Suprapubic skin (tissue), 4 donors: ENCODE measurements at regions not wholly inside any gene's neighbourhood (a gene's known extent, or its start where the extent isn't known, plus 50 kb on each side); places are given as distances from the start of the nearest gene placed in this dataset.

Experiments used
- DNase-seq, 2 donors: peaks; one replicate each; pipeline ENCODE4 v3.0.0-alpha.2; 2019; ENCODE audit warnings: low spot score in 2 of 2
- H3K27ac ChIP-seq: fragments of 200-600 bp; sonication (generic); one replicate; pipeline ENCODE4 v1.5.1; 2019
- H3K27me3 ChIP-seq: fragments of 200-600 bp; sonication (generic); one replicate; pipeline ENCODE4 v1.5.1; 2019
- H3K36me3 ChIP-seq: fragments of 200-600 bp; sonication (generic); one replicate; pipeline ENCODE4 v1.5.1; 2019
- H3K4me1 ChIP-seq: fragments of 200-600 bp; sonication (generic); one replicate; pipeline ENCODE4 v1.5.1; 2019
- H3K4me3 ChIP-seq: fragments of 200-600 bp; sonication (generic); one replicate; pipeline ENCODE4 v1.5.1; 2019; ENCODE audit warnings: mild to moderate bottlenecking
- H3K9me3 ChIP-seq: fragments of 200-600 bp; sonication (generic); one replicate; pipeline ENCODE4 v1.5.1; 2019
- CTCF ChIP-seq, 2 donors: fragments of 200-600 bp in 1 of 2; fragments of 450-650 bp in 1 of 2; sonication (generic) in 1 of 2; IDR thresholded peaks; one replicate each; pipeline ENCODE4 v1.5.1; 2016 to 2019; ENCODE audit warnings: antibody characterized with exemption in 2 of 2, mild to moderate bottlenecking in 1 of 2, moderate library complexity in 1 of 2
- EP300 ChIP-seq: sonication (generic); formaldehyde crosslinking; IDR thresholded peaks from one replicate; pipeline ENCODE4 v1.6.1; 2017; ENCODE audit warnings: antibody characterized with exemption
- POLR2A ChIP-seq, 2 donors: fragments of 450-650 bp; IDR thresholded peaks; one replicate each; pipeline ENCODE4 v1.6.1; 2017; ENCODE audit warnings: antibody characterized with exemption in 2 of 2, mild to moderate bottlenecking in 2 of 2, moderate library complexity in 2 of 2
- POLR2AphosphoS5 ChIP-seq, 3 donors: sonication (generic); formaldehyde crosslinking; IDR thresholded peaks; one replicate each; pipeline ENCODE4 v1.6.1; 2017; ENCODE audit warnings: antibody characterized with exemption in 3 of 3
- WGBS: methylation state at CpG from one replicate; pipeline ENCODE4 v1.1.5; 2018; 5-methylcytosine and 5-hydroxymethylcytosine counted together

GRCh38 chr3:16102905-16103364 lies 71.5 kb upstream of the GALNT15 start:
- no peak overlapping the region for H3K4me3 ChIP-seq
- H3K27me3 ChIP-seq: no peaks in the 10 kb centered on the region
- no peak for DNase-seq
- H3K4me1 ChIP-seq: peaks cover 9% of the 10 kb centered on the region
- TF ChIP-seq POLR2AphosphoS5 (IDR thresholded peaks at IDR 0.05) (no peak), POLR2A (IDR thresholded peaks at IDR 0.05) (no peak), CTCF (IDR thresholded peaks at IDR 0.05) (no peak), EP300 (no peak)
- H3K9me3 ChIP-seq: no peaks in the 10 kb centered on the region
- no peaks in the 10 kb centered on the region for H3K36me3 ChIP-seq
- H3K27ac ChIP-seq: no peak overlapping the region

GRCh38 chr3:16103472-16103871 lies 71.0 kb upstream of the GALNT15 start:
- DNase-seq: no peak
- Histone ChIP-seq H3K27ac (no peak overlapping the region), H3K4me1 (peaks cover 9% of the 10 kb centered on the region), H3K9me3 (no peaks in the 10 kb centered on the region), H3K4me3 (no peak overlapping the region), H3K27me3 (no peaks in the 10 kb centered on the region), H3K36me3 (no peaks in the 10 kb centered on the region)
- 66% methylated on average over 3 of the region's 3 CpGs for whole genome bisulfite sequencing
- no peak for TF ChIP-seq POLR2A (IDR thresholded peaks at IDR 0.05)
- no peak for TF ChIP-seq CTCF (IDR thresholded peaks at IDR 0.05)
- no peak for TF ChIP-seq EP300
- no peak for TF ChIP-seq POLR2AphosphoS5 (IDR thresholded peaks at IDR 0.05)

- Histone ChIP-seq H3K4me3 (no peak overlapping the region), H3K36me3 (no peaks in the 10 kb centered on the region), H3K4me1 (peaks cover 9% of the 10 kb centered on the region), H3K27ac (no peak overlapping the region), H3K9me3 (no peaks in the 10 kb centered on the region), H3K27me3 (no peaks in the 10 kb centered on the region)
- TF ChIP-seq EP300: no peak
- TF ChIP-seq POLR2A (IDR thresholded peaks at IDR 0.05): no peak
- TF ChIP-seq POLR2AphosphoS5 (IDR thresholded peaks at IDR 0.05): no peak
- no peak for TF ChIP-seq CTCF (IDR thresholded peaks at IDR 0.05)
- WGBS: 84% methylated on average over 2 of the region's 2 CpGs
- no peak for DNase-seq
Observed at GRCh38 chr3:16104156-16104555, 70.3 kb upstream of the GALNT15 start.

- DNase-seq: no peak
- Histone ChIP-seq H3K27me3 (no peaks in the 10 kb centered on the region), H3K9me3 (no peaks in the 10 kb centered on the region), H3K27ac (no peak overlapping the region), H3K4me1 (peaks cover 9% of the 10 kb centered on the region), H3K4me3 (no peak overlapping the region), H3K36me3 (no peaks in the 10 kb centered on the region)
- whole genome bisulfite sequencing: 75% methylated on average over 1 of the region's 1 CpG
- TF ChIP-seq POLR2A (IDR thresholded peaks at IDR 0.05): no peak
- no peak for TF ChIP-seq POLR2AphosphoS5 (IDR thresholded peaks at IDR 0.05)
- TF ChIP-seq EP300: no peak
- no peak for TF ChIP-seq CTCF (IDR thresholded peaks at IDR 0.05)
Observed at GRCh38 chr3:16106050-16106449, 68.4 kb upstream of the GALNT15 start.

- Histone ChIP-seq H3K27ac (no peak overlapping the region), H3K4me1 (no peaks in the 10 kb centered on the region), H3K27me3 (no peaks in the 10 kb centered on the region), H3K36me3 (no peaks in the 10 kb centered on the region), H3K9me3 (no peaks in the 10 kb centered on the region), H3K4me3 (no peak overlapping the region)
- WGBS: 76% methylated on average over 2 of the region's 2 CpGs
- TF ChIP-seq POLR2AphosphoS5 (IDR thresholded peaks at IDR 0.05) (no peak), CTCF (IDR thresholded peaks at IDR 0.05) (no peak), POLR2A (IDR thresholded peaks at IDR 0.05) (no peak), EP300 (no peak)
- no peak for DNase-seq
Observed at GRCh38 chr3:16108424-16108823, 66.1 kb upstream of the GALNT15 start.
